Lower leg skin (tissue), 3 donors: ENCODE measurements at regions not wholly inside any gene's neighbourhood (a gene's known extent, or its start where the extent isn't known, plus 50 kb on each side); places are given as distances from the start of the nearest gene placed in this dataset.

Experiments
- CTCF ChIP-seq, 3 donors: fragments of 450-650 bp; IDR thresholded peaks; one replicate each; pipeline ENCODE4 v1.5.1; 2016; ENCODE audit warnings: antibody characterized with exemption in 3 of 3, mild to moderate bottlenecking in 3 of 3, moderate library complexity in 2 of 3
- POLR2A ChIP-seq, 2 donors: fragments of 450-650 bp; IDR thresholded peaks; one replicate each; pipeline ENCODE4 v1.6.1; 2016 to 2017; ENCODE audit warnings: antibody characterized with exemption in 2 of 2, mild to moderate bottlenecking in 1 of 2, moderate library complexity in 1 of 2

- TF ChIP-seq CTCF (IDR thresholded peaks at IDR 0.05) (no peak), POLR2A (IDR thresholded peaks at IDR 0.05) (no peak)
Measured at GRCh38 chr15:62975515-62975914, 67.0 kb upstream of the TPM1 start.
